ENCODE measurements at regions not wholly inside any gene's neighbourhood (a gene's known extent, or its start where the extent isn't known, plus 50 kb on each side); places are given as distances from the start of the nearest gene placed in this dataset.

- DNase-seq: peak; percentile 54
These were observed 107.4 kb downstream of the TPRA1 start for GRCh38 chr3:127483005-127483641.

DNA sequence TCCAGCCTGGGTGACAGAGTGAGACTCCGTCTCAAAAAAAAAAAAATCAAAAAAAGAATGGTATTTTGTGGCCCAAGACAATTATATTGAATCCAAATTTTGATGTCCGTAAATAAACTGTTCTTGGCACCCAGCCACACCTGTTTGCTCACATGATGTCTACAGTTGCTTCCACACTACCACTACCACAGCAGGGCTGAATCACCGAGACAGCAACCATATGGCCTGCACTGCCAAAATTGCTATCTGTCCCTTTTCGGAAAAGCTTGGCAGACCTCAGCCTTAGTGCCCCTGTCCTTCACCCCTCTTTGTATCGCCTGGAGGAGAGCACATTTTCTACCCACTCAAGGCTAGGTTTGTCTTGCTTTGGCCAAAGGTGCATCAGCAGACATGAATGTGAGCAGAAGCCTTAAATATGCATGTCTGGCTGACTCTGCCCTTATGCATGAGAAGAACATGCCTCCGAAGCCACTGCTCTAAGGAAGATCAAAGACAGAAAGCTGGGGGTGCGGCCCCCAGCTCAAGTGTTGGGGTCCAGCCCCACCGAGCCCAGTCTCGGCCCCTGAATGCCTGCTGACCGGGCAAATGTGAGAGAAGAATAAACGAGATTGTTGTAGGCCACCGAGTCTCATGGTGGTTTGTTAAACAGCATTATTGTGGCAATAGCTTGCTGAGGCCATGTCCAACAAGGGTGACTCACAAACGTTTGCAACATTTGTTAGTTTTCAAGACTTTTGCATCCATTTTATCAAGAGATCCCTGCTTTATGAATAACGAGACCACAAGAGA lies 108.1 kb downstream of the TPRA1 start:
- DNase-seq: peak; percentile 48

GRCh38 chr3:127480196-127480954 lies 110.2 kb downstream of the TPRA1 start:
- DNase-seq: peak; percentile 46

DNA sequence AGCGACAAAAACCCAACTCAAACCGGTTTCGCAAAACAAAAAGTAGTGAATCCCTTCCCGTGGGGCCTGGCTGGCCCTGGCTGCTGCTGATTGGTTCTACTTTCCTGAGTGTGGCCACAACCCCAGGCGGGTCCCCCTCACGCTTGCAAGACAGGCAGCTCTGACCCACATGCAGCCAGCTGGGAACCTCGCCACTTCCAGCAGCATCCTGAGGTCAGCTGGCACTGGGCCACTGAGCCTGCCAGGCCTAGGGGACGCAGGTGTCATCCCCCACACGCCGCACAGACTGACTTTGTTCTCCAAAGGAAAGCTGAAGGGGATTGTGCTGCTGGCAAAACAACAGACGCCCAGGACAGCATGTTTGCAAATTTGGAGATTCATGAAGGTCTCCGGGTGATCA lies 111.1 kb downstream of the TPRA1 start:
- DNase-seq: peak; percentile 36

DNA sequence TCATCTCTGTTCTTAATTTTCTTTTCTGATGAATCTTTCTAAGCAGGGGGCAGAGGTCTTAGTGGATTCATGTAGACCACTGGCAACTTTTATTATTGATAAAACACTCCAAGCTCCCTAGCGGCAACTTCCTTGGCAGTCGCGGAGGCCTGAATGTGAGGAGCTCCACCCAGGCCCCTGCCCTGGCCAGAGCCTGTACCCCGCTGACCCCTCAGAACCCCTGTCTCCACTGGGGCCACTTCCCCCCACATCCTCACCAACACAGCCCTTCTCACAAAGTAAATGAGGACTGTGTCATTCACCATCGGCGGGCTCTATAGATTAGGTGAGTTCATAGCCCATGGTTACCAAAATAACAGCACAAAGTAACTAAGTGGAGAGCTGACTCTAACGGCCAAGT lies 111.6 kb downstream of the TPRA1 start:
- DNase-seq: no peak

DNA sequence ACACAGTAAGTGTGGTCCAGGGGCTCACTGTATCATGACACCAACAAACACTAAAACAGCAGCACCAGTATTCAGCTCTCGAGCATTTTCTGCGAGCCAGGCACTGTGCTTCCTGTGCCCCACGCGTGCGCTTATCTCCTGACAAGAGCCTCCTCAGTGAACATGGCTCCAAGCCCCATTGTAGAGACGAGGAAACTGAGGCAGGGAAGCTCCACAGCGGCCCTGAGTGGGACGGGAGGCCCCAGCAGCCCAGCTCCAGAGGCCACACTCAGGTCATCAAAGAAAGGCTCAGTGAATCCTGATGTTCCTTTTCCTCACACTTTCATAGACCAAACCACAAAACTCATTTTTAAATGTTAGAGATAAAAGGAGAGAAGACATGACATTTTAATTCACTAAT lies 113.1 kb downstream of the TPRA1 start:
- no peak for DNase-seq

DNA sequence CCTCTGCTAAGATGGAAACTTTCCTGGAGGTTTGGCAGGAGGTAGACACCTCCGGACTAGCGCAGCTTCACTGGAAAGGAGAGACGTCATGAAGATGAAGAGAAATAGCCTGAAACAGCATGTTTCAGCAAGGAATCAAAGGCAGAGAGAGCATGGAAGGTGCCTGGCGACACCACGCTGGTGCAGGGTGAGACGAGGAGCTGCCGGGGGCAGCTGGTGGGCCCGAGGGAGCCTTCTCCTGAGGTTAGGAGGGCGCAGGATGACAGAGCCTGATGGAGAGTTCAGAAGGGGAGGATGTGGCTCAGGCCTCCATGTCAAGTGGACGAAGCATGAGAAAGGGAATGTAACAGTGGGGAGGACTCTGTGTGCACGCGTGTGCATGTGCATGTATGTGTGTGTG lies 113.6 kb downstream of the TPRA1 start:
- no peak for DNase-seq

- no peak for DNase-seq
These were observed 114.4 kb downstream of the TPRA1 start for GRCh38 chr3:127475975-127476705.

DNA sequence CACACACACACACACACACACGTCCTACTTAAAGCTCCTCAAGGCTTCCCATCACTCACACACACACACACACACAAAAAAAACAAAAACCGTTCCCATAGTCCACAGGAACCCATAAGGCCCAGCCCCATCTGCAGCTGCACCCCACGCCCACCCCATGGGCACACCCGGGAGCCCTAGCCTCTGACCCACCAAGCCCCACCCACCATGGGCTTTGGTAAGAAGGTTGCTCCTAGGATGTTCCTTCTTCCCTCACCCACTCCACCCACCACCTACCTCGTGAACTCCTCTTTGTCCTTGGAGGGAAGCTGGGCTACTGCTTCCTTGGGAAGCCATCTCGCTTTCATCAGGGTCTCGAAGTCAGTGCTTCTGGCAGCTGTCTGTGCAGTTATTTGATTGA lies 115.1 kb downstream of the TPRA1 start:
- no peak for DNase-seq

- DNase-seq: no peak
These were observed 117.1 kb downstream of the TPRA1 start for GRCh38 chr3:127473244-127474024.

GRCh38 chr3:127472506-127472905 lies 118.0 kb downstream of the TPRA1 start:
- no peak for DNase-seq

- DNase-seq: no peak
These were observed 119.4 kb downstream of the TPRA1 start for GRCh38 chr3:127471142-127471541.

GRCh38 chr3:127469760-127470159 lies 120.8 kb downstream of the TPRA1 start:
- DNase-seq: no peak

DNA sequence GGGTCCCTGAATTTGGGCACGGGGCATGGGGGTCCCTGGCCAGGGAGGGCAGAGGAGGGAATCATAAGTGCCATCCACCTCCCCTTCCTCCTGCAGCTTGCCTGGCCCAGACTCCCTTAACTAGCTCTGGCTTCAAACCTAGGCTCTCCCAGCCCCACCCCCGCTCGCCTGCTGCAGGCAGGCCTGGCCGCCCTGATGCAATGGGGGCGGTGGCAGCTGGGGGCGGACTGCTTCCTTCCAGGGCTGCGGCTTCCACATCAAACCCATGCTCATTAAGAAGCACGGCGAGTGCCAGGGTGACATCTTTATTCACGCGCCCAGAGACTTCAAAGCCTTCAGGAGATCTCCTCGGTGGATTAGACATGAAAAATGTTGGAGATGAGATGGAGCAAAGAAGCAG lies 123.1 kb downstream of the TPRA1 start:
- no peak for DNase-seq

DNA sequence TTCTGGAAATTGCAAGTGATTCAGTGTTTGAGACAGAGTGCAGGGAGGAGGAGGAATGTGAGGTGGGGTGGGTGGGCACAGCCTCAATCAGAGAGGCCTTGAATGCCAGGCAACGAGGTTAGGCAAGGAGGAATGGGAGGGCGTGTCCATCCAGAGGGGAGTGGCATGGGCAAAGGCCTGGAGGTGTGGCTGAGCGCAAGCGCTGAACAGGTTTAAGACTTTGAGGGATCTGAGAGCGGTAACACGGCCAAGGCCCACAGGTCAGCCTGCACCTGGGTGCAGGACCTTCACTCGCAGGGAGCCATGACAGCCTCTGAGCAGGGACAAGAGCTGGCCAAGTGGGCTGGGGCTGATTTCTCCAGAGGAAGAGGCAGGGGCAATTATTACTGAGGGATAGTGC lies 125.9 kb downstream of the TPRA1 start:
- DNase-seq: no peak

- no peak for DNase-seq
These were observed 128.3 kb downstream of the TPRA1 start for GRCh38 chr3:127462111-127462655.

DNA sequence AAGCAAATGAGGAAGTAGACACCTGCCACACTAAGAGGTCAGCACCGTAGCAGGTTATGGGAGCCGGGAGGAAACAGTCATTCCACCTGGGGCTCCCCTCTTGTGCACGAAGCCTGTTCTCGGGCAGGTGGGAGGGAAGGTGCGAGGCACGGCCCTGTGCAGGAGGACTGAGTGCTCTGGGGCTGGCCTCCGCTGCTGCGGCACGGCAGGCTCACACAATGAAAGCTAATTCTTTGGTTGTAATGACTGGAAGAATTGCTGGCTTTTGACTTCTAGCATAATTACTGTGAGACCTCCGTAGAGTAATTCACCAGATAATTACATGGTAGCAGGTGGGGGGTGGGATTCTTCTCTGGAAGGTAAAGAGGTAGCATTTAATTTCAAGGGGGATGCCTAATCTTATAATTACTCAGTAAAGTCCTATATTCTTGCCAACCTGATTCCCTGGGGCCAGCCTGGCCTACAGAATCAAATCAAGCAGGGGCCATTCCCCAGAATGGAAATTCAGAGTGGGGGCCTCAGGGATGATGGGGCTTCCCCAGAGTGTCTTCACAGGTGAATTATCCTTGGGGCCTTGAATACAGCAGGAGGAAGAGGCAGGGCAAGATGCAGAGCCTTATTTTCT lies 129.1 kb downstream of the TPRA1 start:
- DNase-seq: no peak

- no peak for DNase-seq
These were observed 130.6 kb downstream of the TPRA1 start for GRCh38 chr3:127459891-127460290.

- peak; percentile 69 for DNase-seq
These were observed 131.6 kb downstream of the TPRA1 start for GRCh38 chr3:127458696-127459604.

GRCh38 chr3:127457546-127458145 lies 132.9 kb downstream of the TPRA1 start:
- no peak for DNase-seq
